ENCODE measurements at regions not wholly inside any gene's neighbourhood (a gene's known extent, or its start where the extent isn't known, plus 50 kb on each side); places are given as distances from the start of the nearest gene placed in this dataset.
A peak's percentile ranks its signal among the peaks of the same experiment; 100 is the strongest.

- DNase-seq (ENCODE audit: low read depth) = peak; percentile 75
- Histone ChIP-seq H3K27me3 (ENCODE audit: control insufficient read depth, insufficient read depth, low read length) (no peaks in the 10 kb centered on the region), H3K36me3 (ENCODE audit: control insufficient read depth, insufficient read depth, low read length) (no peaks in the 10 kb centered on the region), H3K4me3 (ENCODE audit: low read depth, low read length) (no peak overlapping the region)
- TF ChIP-seq CTCF (IDR thresholded peaks at IDR 0.05; ENCODE audit: insufficient read depth, low read length, severe bottlenecking) = no peak
- no peak for FAIRE-seq
Observed at GRCh38 chr12:76226956-76227355, 121.3 kb downstream of the BBS10 start.

- FAIRE-seq = no peak
- Histone ChIP-seq H3K27me3 (ENCODE audit: control insufficient read depth, insufficient read depth, low read length) (no peaks in the 10 kb centered on the region), H3K36me3 (ENCODE audit: control insufficient read depth, insufficient read depth, low read length) (no peaks in the 10 kb centered on the region), H3K4me3 (ENCODE audit: low read depth, low read length) (no peak overlapping the region)
- TF ChIP-seq CTCF (IDR thresholded peaks at IDR 0.05; ENCODE audit: insufficient read depth, low read length, severe bottlenecking) = no peak
- peak; percentile 23 for DNase-seq (ENCODE audit: low read depth)
Observed at GRCh38 chr12:76226397-76226796, 121.8 kb downstream of the BBS10 start.

GRCh38 chr12:76223869-76224268, 124.3 kb downstream of the BBS10 start:
- TF ChIP-seq CTCF (IDR thresholded peaks at IDR 0.05; ENCODE audit: insufficient read depth, low read length, severe bottlenecking) = no peak
- Histone ChIP-seq H3K36me3 (ENCODE audit: control insufficient read depth, insufficient read depth, low read length) (no peaks in the 10 kb centered on the region), H3K4me3 (ENCODE audit: low read depth, low read length) (no peak overlapping the region), H3K27me3 (ENCODE audit: control insufficient read depth, insufficient read depth, low read length) (no peaks in the 10 kb centered on the region)
- DNase-seq (ENCODE audit: low read depth) (no peak), FAIRE-seq (no peak)

- Histone ChIP-seq H3K36me3 (ENCODE audit: control insufficient read depth, insufficient read depth, low read length) (no peaks in the 10 kb centered on the region), H3K27me3 (ENCODE audit: control insufficient read depth, insufficient read depth, low read length) (no peaks in the 10 kb centered on the region), H3K4me3 (ENCODE audit: low read depth, low read length) (no peak overlapping the region)
- TF ChIP-seq CTCF (IDR thresholded peaks at IDR 0.05; ENCODE audit: insufficient read depth, low read length, severe bottlenecking) = no peak
- DNase-seq (ENCODE audit: low read depth) (no peak), FAIRE-seq (no peak)
Observed at GRCh38 chr12:76220980-76221379, 127.2 kb downstream of the BBS10 start.

- H3K27me3 ChIP-seq (ENCODE audit: control insufficient read depth, insufficient read depth, low read length) = no peaks in the 10 kb centered on the region
- H3K36me3 ChIP-seq (ENCODE audit: control insufficient read depth, insufficient read depth, low read length) = no peaks in the 10 kb centered on the region
- DNase-seq (ENCODE audit: low read depth) (peak; percentile 40), FAIRE-seq (no peak)
- no peak for TF ChIP-seq CTCF (IDR thresholded peaks at IDR 0.05; ENCODE audit: insufficient read depth, low read length, severe bottlenecking)
- H3K4me3 ChIP-seq (ENCODE audit: low read depth, low read length) = no peak overlapping the region
Observed at GRCh38 chr12:76219806-76220205, 128.4 kb downstream of the BBS10 start.
